Loucy (cell line): ENCODE measurements at regions not wholly inside any gene's neighbourhood (a gene's known extent, or its start where the extent isn't known, plus 50 kb on each side); places are given as distances from the start of the nearest gene placed in this dataset.

Experiments used
- H2AFZ ChIP-seq: fragments of 200-600 bp; sonication (generic); 2 replicates; pipeline ENCODE4 v1.6.0; 2016; ENCODE audit warnings: antibody characterized with exemption, mild to moderate bottlenecking, low read length, moderate library complexity
- H3F3A ChIP-seq: fragments of 200-600 bp; 2 replicates; pipeline ENCODE4 v1.6.0; 2016; ENCODE audit warnings: antibody characterized with exemption, low read depth, mild to moderate bottlenecking
- H3K27me3 ChIP-seq: fragments of 200-600 bp; sonication (generic); 2 replicates; pipeline ENCODE4 v1.6.1; 2014; ENCODE audit warnings: low read length, mild to moderate bottlenecking; ENCODE audit not compliant: insufficient read depth, poor library complexity, severe bottlenecking
- H3K36me3 ChIP-seq: fragments of 200-600 bp; sonication (generic); 2 replicates; pipeline ENCODE4 v1.6.1; 2016; ENCODE audit warnings: low read length; ENCODE audit not compliant: insufficient read depth
- H3K4me1 ChIP-seq: fragments of 200-600 bp; sonication (generic); 2 replicates; pipeline ENCODE4 v1.5.1; 2014; ENCODE audit warnings: low read length, mild to moderate bottlenecking; ENCODE audit not compliant: insufficient read depth, poor library complexity, severe bottlenecking
- H3K4me2 ChIP-seq: fragments of 200-600 bp; sonication (generic); 2 replicates; pipeline ENCODE4 v1.6.0; 2014; ENCODE audit warnings: antibody characterized with exemption, low read length, low read depth, mild to moderate bottlenecking; ENCODE audit not compliant: poor library complexity, severe bottlenecking
- H3K4me3 ChIP-seq: fragments of 200-600 bp; sonication (generic); 2 replicates; pipeline ENCODE4 v1.5.1; 2014; ENCODE audit warnings: low read length, mild to moderate bottlenecking, mixed read lengths; ENCODE audit not compliant: poor library complexity, severe bottlenecking
- H3K79me2 ChIP-seq: fragments of 200-600 bp; sonication (generic); 2 replicates; pipeline ENCODE4 v1.6.1; 2014; ENCODE audit warnings: low read length; ENCODE audit not compliant: insufficient read depth
- H3K9ac ChIP-seq: fragments of 200-600 bp; sonication (generic); 2 replicates; pipeline ENCODE4 v1.6.0; 2014; ENCODE audit warnings: mild to moderate bottlenecking, low read depth, low read length, moderate library complexity; ENCODE audit not compliant: poor library complexity, severe bottlenecking
- H3K9me2 ChIP-seq: fragments of 200-600 bp; sonication (generic); replicated peaks from 2 replicates; pipeline ENCODE4 v1.6.1; 2016; ENCODE audit warnings: low read depth, low read length, mixed read lengths
- H3K9me3 ChIP-seq: fragments of 200-600 bp; sonication (generic); 2 replicates; pipeline ENCODE4 v1.6.1; 2014; ENCODE audit warnings: mild to moderate bottlenecking, antibody characterized with exemption, low read length, low read depth; ENCODE audit not compliant: insufficient read depth
- H4K20me1 ChIP-seq: fragments of 200-600 bp; sonication (generic); 2 replicates; pipeline ENCODE4 v1.6.0; 2014; ENCODE audit warnings: antibody characterized with exemption, low read length, mild to moderate bottlenecking; ENCODE audit not compliant: insufficient read depth, poor library complexity, severe bottlenecking
- EZH2phosphoT487 ChIP-seq: fragments of 200-600 bp; IDR thresholded peaks from 2 replicates; pipeline ENCODE4 v1.6.1; 2018; ENCODE audit warnings: antibody characterized with exemption, mild to moderate bottlenecking, moderate library complexity, borderline replicate concordance
- TF ChIP-seq, protein P1 (sequence below): fragments of 200-600 bp; sonication (generic); conservative IDR thresholded peaks from 2 replicates; pipeline ENCODE4 v1.5.1; 2014; ENCODE audit warnings: mild to moderate bottlenecking, antibody characterized with exemption, low read length

DNA sequence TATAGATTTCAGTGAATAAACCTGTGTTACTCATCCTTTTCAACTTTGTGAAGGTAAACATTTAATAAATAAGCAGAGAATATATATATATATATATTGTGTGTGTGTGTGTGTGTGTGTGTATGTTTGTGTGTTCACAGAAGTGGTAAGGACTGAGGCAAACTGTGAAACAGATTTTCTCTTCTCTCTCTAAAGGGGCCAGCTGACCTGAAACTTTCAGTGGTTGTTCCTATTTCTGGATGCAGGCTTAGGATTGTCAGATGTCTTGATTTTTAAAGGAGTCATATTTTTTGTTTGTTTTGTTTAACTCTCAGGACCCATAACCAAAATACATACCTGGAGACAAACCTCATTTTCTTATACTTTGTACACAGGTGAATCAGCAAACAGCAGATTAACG is 714.9 kb upstream of the MEF2C start:
- Histone ChIP-seq H3K27me3 (no peaks in the 10 kb centered on the region), H3K4me2 (no peak overlapping the region), H3K9me3 (no peaks in the 10 kb centered on the region), H3K4me1 (no peaks in the 10 kb centered on the region), H3K4me3 (no peak overlapping the region), H4K20me1 (no peaks in the 10 kb centered on the region), H2AFZ (no peak overlapping the region), H3K9ac (no peak overlapping the region), H3K36me3 (no peaks in the 10 kb centered on the region), H3K79me2 (no peaks in the 10 kb centered on the region), H3K9me2 (no peaks in the 10 kb centered on the region), H3F3A (no peaks in the 10 kb centered on the region)
- TF ChIP-seq, protein P1, sequence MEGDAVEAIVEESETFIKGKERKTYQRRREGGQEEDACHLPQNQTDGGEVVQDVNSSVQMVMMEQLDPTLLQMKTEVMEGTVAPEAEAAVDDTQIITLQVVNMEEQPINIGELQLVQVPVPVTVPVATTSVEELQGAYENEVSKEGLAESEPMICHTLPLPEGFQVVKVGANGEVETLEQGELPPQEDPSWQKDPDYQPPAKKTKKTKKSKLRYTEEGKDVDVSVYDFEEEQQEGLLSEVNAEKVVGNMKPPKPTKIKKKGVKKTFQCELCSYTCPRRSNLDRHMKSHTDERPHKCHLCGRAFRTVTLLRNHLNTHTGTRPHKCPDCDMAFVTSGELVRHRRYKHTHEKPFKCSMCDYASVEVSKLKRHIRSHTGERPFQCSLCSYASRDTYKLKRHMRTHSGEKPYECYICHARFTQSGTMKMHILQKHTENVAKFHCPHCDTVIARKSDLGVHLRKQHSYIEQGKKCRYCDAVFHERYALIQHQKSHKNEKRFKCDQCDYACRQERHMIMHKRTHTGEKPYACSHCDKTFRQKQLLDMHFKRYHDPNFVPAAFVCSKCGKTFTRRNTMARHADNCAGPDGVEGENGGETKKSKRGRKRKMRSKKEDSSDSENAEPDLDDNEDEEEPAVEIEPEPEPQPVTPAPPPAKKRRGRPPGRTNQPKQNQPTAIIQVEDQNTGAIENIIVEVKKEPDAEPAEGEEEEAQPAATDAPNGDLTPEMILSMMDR = no peak
- TF ChIP-seq EZH2phosphoT487 = no peak

DNA sequence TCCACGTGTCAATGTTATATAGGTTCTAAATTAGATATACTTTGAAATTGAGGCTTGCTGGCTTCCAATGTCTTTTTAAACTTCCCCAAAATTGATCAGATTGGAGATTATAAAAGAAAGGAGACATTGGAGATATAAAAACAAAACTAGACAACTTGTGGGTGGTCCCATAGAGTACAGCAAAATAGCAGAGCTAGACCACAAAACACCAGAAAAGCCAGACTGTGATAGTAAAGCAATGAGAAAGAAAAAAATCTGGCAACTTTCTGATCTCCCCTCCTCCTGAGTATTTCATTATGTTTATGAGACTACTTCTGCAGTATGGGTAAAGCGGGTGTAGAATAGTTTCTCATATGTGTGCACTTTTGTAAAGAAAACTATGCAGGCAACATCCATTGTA is 713.8 kb upstream of the MEF2C start:
- H3K79me2 ChIP-seq = no peaks in the 10 kb centered on the region
- no peak overlapping the region for H2AFZ ChIP-seq
- no peak overlapping the region for H3K4me3 ChIP-seq
- no peak overlapping the region for H3K4me2 ChIP-seq
- H3F3A ChIP-seq = no peaks in the 10 kb centered on the region
- H3K9me2 ChIP-seq = no peaks in the 10 kb centered on the region
- H3K4me1 ChIP-seq = no peaks in the 10 kb centered on the region
- no peak overlapping the region for H3K9ac ChIP-seq
- H3K27me3 ChIP-seq = no peaks in the 10 kb centered on the region
- no peaks in the 10 kb centered on the region for H3K36me3 ChIP-seq
- no peaks in the 10 kb centered on the region for H4K20me1 ChIP-seq
- TF ChIP-seq EZH2phosphoT487 = no peak
- TF ChIP-seq, protein P1 = no peak
- no peaks in the 10 kb centered on the region for H3K9me3 ChIP-seq

DNA sequence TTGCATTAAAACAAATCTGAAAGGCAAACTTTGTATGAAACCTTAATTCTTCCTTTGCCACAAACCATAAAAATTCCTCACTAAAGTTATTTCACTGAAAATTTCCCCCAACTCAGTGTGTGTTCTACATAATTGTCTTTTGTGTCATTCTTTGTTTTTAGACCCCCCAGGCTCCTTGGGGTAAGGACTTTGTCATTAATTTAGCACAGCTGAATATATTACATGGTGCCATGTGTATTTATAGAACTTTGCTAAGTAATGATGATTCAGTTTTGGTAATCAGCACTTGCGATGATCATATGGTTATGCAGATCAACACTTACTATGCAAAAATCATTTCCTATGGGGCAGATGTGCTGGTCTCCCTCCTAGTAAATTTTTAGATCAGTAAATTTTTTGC is 712.1 kb upstream of the MEF2C start:
- Histone ChIP-seq H4K20me1 (no peaks in the 10 kb centered on the region), H2AFZ (no peak overlapping the region), H3K4me2 (no peak overlapping the region), H3K9ac (no peak overlapping the region), H3K36me3 (no peaks in the 10 kb centered on the region), H3K4me3 (no peak overlapping the region), H3K9me3 (no peaks in the 10 kb centered on the region), H3F3A (no peaks in the 10 kb centered on the region), H3K27me3 (no peaks in the 10 kb centered on the region), H3K79me2 (no peaks in the 10 kb centered on the region), H3K4me1 (no peaks in the 10 kb centered on the region), H3K9me2 (no peaks in the 10 kb centered on the region)
- TF ChIP-seq EZH2phosphoT487 = no peak
- TF ChIP-seq, protein P1 = no peak
